ENCODE measurements at regions not wholly inside any gene's neighbourhood (a gene's known extent, or its start where the extent isn't known, plus 50 kb on each side); places are given as distances from the start of the nearest gene placed in this dataset.

- no peaks in the 10 kb centered on the region for H4K20me1 ChIP-seq (ENCODE audit: control insufficient read depth, insufficient read depth, low read depth, low read length)
- H3K27ac ChIP-seq (ENCODE audit: low read depth, low read length): no peak overlapping the region
- no peaks in the 10 kb centered on the region for H3F3A ChIP-seq (ENCODE audit: control insufficient read depth, insufficient read depth)
- H3K4me1 ChIP-seq (ENCODE audit: control insufficient read depth, low read length): no peaks in the 10 kb centered on the region
- no peak for TF ChIP-seq CTCF (IDR thresholded peaks at IDR 0.05; ENCODE audit: low read depth, low read length, poor library complexity, severe bottlenecking)
- no peak for TF ChIP-seq EZH2phosphoT487 (IDR thresholded peaks at IDR 0.05; ENCODE audit: borderline replicate concordance, low read length)
- H3K4me2 ChIP-seq (ENCODE audit: low read length): no peak overlapping the region
- H3K9me2 ChIP-seq (replicated peaks; ENCODE audit: control insufficient read depth, low read length): no peaks in the 10 kb centered on the region
- H3K36me3 ChIP-seq (ENCODE audit: control insufficient read depth, low read length): no peaks in the 10 kb centered on the region
- H3K27me3 ChIP-seq (ENCODE audit: control insufficient read depth, low read length): no peaks in the 10 kb centered on the region
- no peaks in the 10 kb centered on the region; the same call in 1 of the 2 replicates for H3K9me3 ChIP-seq (ENCODE audit: control insufficient read depth, insufficient read depth, low read length)
- H3K79me2 ChIP-seq (ENCODE audit: control insufficient read depth, low read length): no peaks in the 10 kb centered on the region
- no peak overlapping the region for H3K4me3 ChIP-seq (ENCODE audit: low read length)
Measured at GRCh38 chr10:120715171-120715570, 136.0 kb upstream of the WDR11 start.

DNA sequence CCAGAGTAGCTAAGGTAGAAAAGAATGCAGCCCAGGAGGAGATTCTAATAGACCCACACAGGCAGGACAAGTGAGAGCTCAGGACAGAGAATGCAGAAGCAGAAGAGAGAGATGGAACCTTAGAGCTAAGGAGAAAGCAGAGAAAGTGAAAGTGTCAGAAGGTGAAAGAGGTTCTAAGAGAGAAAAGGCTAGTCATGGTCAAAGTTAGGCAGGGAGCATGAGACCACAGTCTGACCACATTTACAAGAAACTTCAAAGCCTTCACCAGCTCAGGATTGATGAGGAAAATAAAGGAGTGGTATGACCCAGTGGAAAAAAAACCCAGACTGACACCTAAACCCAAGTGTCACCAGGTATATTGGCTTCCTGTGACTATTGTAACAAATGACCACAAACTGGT, 131.8 kb upstream of the WDR11 start:
- Histone ChIP-seq H3K27me3 (ENCODE audit: control insufficient read depth, low read length) (no peaks in the 10 kb centered on the region), H3K36me3 (ENCODE audit: control insufficient read depth, low read length) (no peaks in the 10 kb centered on the region), H3K4me3 (ENCODE audit: low read length) (no peak overlapping the region), H3K9me2 (replicated peaks; ENCODE audit: control insufficient read depth, low read length) (no peaks in the 10 kb centered on the region), H3K9me3 (ENCODE audit: control insufficient read depth, insufficient read depth, low read length) (no peaks in the 10 kb centered on the region; the same call in 1 of the 2 replicates), H3K4me2 (ENCODE audit: low read length) (no peak overlapping the region), H3K27ac (ENCODE audit: low read depth, low read length) (no peak overlapping the region), H3K4me1 (ENCODE audit: control insufficient read depth, low read length) (no peaks in the 10 kb centered on the region), H4K20me1 (ENCODE audit: control insufficient read depth, insufficient read depth, low read depth, low read length) (no peaks in the 10 kb centered on the region), H3K79me2 (ENCODE audit: control insufficient read depth, low read length) (no peaks in the 10 kb centered on the region), H3F3A (ENCODE audit: control insufficient read depth, insufficient read depth) (no peaks in the 10 kb centered on the region)
- TF ChIP-seq EZH2phosphoT487 (IDR thresholded peaks at IDR 0.05; ENCODE audit: borderline replicate concordance, low read length) (no peak), CTCF (IDR thresholded peaks at IDR 0.05; ENCODE audit: low read depth, low read length, poor library complexity, severe bottlenecking) (no peak)

- no peak overlapping the region for H3K4me3 ChIP-seq (ENCODE audit: low read length)
- H3K4me1 ChIP-seq (ENCODE audit: control insufficient read depth, low read length): no peaks in the 10 kb centered on the region
- TF ChIP-seq EZH2phosphoT487 (IDR thresholded peaks at IDR 0.05; ENCODE audit: borderline replicate concordance, low read length): no peak
- TF ChIP-seq CTCF (IDR thresholded peaks at IDR 0.05; ENCODE audit: low read depth, low read length, poor library complexity, severe bottlenecking): no peak
- H3K27ac ChIP-seq (ENCODE audit: low read depth, low read length): no peak overlapping the region
- H3K9me3 ChIP-seq (ENCODE audit: control insufficient read depth, insufficient read depth, low read length): no peaks in the 10 kb centered on the region
- H3K4me2 ChIP-seq (ENCODE audit: low read length): no peak overlapping the region
- H3K79me2 ChIP-seq (ENCODE audit: control insufficient read depth, low read length): no peaks in the 10 kb centered on the region
- H3K27me3 ChIP-seq (ENCODE audit: control insufficient read depth, low read length): no peaks in the 10 kb centered on the region
- no peaks in the 10 kb centered on the region for H3F3A ChIP-seq (ENCODE audit: control insufficient read depth, insufficient read depth)
- H4K20me1 ChIP-seq (ENCODE audit: control insufficient read depth, insufficient read depth, low read depth, low read length): no peaks in the 10 kb centered on the region
- no peaks in the 10 kb centered on the region for H3K9me2 ChIP-seq (replicated peaks; ENCODE audit: control insufficient read depth, low read length)
- H3K36me3 ChIP-seq (ENCODE audit: control insufficient read depth, low read length): no peaks in the 10 kb centered on the region
Measured at GRCh38 chr10:120727001-120727400, 124.2 kb upstream of the WDR11 start.

DNA sequence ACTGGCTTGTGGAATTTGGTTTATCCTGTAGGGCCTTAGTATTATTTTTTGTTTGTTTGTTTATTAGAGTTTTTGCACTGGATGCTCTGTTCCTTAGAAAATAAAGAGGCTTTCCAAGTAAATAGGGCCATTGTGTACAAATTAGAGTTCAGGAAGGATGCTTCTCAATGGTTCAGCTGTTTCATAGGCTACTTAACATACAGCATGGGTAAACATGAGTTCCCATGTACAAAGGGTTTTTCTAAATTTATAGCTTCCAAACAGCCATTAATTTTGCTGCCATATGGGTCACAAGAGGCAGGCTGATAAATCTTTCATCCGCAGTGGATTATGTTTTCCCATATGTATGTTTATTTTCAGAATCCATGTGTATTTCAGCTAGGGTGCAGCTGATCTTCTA, 121.6 kb upstream of the WDR11 start:
- H3K4me1 ChIP-seq (ENCODE audit: control insufficient read depth, low read length): no peaks in the 10 kb centered on the region
- H3K27me3 ChIP-seq (ENCODE audit: control insufficient read depth, low read length): no peaks in the 10 kb centered on the region
- no peak overlapping the region for H3K4me3 ChIP-seq (ENCODE audit: low read length)
- no peaks in the 10 kb centered on the region for H4K20me1 ChIP-seq (ENCODE audit: control insufficient read depth, insufficient read depth, low read depth, low read length)
- H3K79me2 ChIP-seq (ENCODE audit: control insufficient read depth, low read length): no peaks in the 10 kb centered on the region
- no peak for TF ChIP-seq EZH2phosphoT487 (IDR thresholded peaks at IDR 0.05; ENCODE audit: borderline replicate concordance, low read length)
- no peak for TF ChIP-seq CTCF (IDR thresholded peaks at IDR 0.05; ENCODE audit: low read depth, low read length, poor library complexity, severe bottlenecking)
- no peak overlapping the region for H3K27ac ChIP-seq (ENCODE audit: low read depth, low read length)
- no peaks in the 10 kb centered on the region for H3F3A ChIP-seq (ENCODE audit: control insufficient read depth, insufficient read depth)
- H3K36me3 ChIP-seq (ENCODE audit: control insufficient read depth, low read length): no peaks in the 10 kb centered on the region
- no peaks in the 10 kb centered on the region for H3K9me2 ChIP-seq (replicated peaks; ENCODE audit: control insufficient read depth, low read length)
- no peak overlapping the region for H3K4me2 ChIP-seq (ENCODE audit: low read length)
- H3K9me3 ChIP-seq (ENCODE audit: control insufficient read depth, insufficient read depth, low read length): no peaks in the 10 kb centered on the region

Measured in DOHH2 (cell line).